Activated CD4-positive, alpha-beta T cell treated with anti-CD3 and anti-CD28 coated beads, Interleukin-2, amount 10 ng/mL, durations not matched to agents 24 days and 14 days (primary cell): ENCODE measurements at regions not wholly inside any gene's neighbourhood (a gene's known extent, or its start where the extent isn't known, plus 50 kb on each side); places are given as distances from the start of the nearest gene placed in this dataset.
"Not testable (repeated sequence)": the region's sequence is repeated elsewhere in the genome, so short reads cannot be mapped to it uniquely, and the experiment has no call there.

Experiments
- DNase-seq: peaks from one replicate; pipeline ENCODE4 v3.0.0; 2022
- H3K27ac Mint-ChIP-seq: one replicate; pipeline ENCODE4 v1.8.0; 2022; ENCODE audit warnings: mild to moderate bottlenecking, mixed read lengths
- H3K27me3 Mint-ChIP-seq: one replicate; pipeline ENCODE4 v1.8.0; 2022; ENCODE audit warnings: mixed read lengths
- H3K36me3 Mint-ChIP-seq: one replicate; pipeline ENCODE4 v1.8.0; 2022; ENCODE audit warnings: low read depth, mild to moderate bottlenecking, mixed read lengths
- H3K4me1 Mint-ChIP-seq: one replicate; pipeline ENCODE4 v1.8.0; 2021; ENCODE audit warnings: mixed read lengths
- H3K4me3 Mint-ChIP-seq: one replicate; pipeline ENCODE4 v1.8.0; 2022; ENCODE audit warnings: mild to moderate bottlenecking, moderate library complexity, mixed read lengths
- H3K9me3 Mint-ChIP-seq: one replicate; pipeline ENCODE4 v1.8.0; 2021; ENCODE audit warnings: mixed read lengths
- intact Hi-C: fragments of 100-400 bp; cut with micrococcal nuclease; formaldehyde crosslinking; loops from one replicate; pipeline ENCODE4 v1.15.1; 2023

GRCh38 chr2:118371515-118371914 is 283.2 kb downstream of the INSIG2 start:
- intact Hi-C loops = loop anchor here (5.0 kb wide), 1 partner anchor 486 kb away; no protein-coding TSS in a partner anchor
- no peak overlapping the region for H3K4me3 Mint-ChIP-seq
- DNase-seq = no peak
- H3K4me1 Mint-ChIP-seq = no peaks in the 10 kb centered on the region
- no peaks in the 10 kb centered on the region for H3K36me3 Mint-ChIP-seq
- no peaks in the 10 kb centered on the region for H3K9me3 Mint-ChIP-seq
- no peak overlapping the region for H3K27ac Mint-ChIP-seq
- H3K27me3 Mint-ChIP-seq = peaks cover 14% of the 10 kb centered on the region

GRCh38 chr2:118369521-118369920 is 281.2 kb downstream of the INSIG2 start:
- H3K27ac Mint-ChIP-seq, H3K27me3 Mint-ChIP-seq, H3K4me3 Mint-ChIP-seq, H3K36me3 Mint-ChIP-seq, H3K9me3 Mint-ChIP-seq, DNase-seq, H3K4me1 Mint-ChIP-seq, intact Hi-C loops: not testable (repeated sequence)

GRCh38 chr2:118363604-118364003 is 275.3 kb downstream of the INSIG2 start:
- Mint-ChIP-seq H3K27ac (no peak overlapping the region), H3K4me1 (no peaks in the 10 kb centered on the region), H3K27me3 (peaks cover 8% of the 10 kb centered on the region), H3K4me3 (no peak overlapping the region), H3K36me3 (no peaks in the 10 kb centered on the region), H3K9me3 (no peaks in the 10 kb centered on the region)
- intact Hi-C loops = no loop called here
- DNase-seq = no peak

DNA sequence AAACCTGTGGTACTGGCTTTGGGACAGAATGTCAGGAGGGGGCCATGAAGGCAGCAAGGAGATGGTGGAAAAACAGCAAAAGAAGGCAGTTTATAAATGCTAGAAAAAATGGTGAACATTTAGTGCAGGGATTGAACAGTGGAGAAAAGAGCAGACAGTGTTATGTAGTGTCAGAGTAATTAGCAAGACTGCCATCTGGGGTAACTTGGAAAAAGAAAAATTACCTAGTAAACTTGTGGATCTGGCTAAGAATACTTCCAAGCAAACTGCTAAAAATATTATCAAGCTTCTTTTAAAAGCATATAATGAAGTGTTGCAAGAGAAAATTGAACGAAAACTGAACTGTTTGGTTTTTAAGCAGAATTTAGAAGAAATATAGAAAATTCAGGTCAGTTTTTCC is 267.8 kb downstream of the INSIG2 start:
- Mint-ChIP-seq H3K9me3 (no peaks in the 10 kb centered on the region), H3K27ac (no peak overlapping the region), H3K36me3 (no peaks in the 10 kb centered on the region), H3K27me3 (peaks cover 18% of the 10 kb centered on the region), H3K4me1 (no peaks in the 10 kb centered on the region), H3K4me3 (no peak overlapping the region)
- no peak for DNase-seq
- intact Hi-C loops = no loop called here

DNA sequence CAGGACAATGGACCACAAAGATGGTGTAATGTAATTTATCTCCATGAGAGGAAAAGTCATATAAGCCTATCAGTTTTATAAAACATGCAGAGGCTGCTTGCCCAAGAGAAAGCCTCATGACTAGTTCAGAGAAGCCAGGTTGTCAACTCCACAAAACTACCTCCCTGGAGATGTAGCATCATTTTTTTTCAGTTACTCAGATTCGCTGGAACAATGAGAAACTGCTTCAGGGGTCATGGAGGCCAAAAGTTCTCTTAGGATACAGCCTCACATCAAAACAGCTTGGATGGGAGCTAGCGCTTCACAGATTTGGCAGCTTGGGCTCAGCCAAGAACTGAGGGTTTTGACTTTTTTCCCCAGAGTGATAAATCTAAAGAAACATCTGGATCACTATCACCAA is 263.5 kb downstream of the INSIG2 start:
- Mint-ChIP-seq H3K9me3 (no peaks in the 10 kb centered on the region), H3K4me1 (no peaks in the 10 kb centered on the region), H3K27ac (no peak overlapping the region), H3K36me3 (no peaks in the 10 kb centered on the region), H3K4me3 (no peak overlapping the region), H3K27me3 (peaks cover 19% of the 10 kb centered on the region)
- intact Hi-C loops = no loop called here
- no peak for DNase-seq

GRCh38 chr2:118350621-118351020 is 262.4 kb downstream of the INSIG2 start:
- Mint-ChIP-seq H3K27me3 (peaks cover 17% of the 10 kb centered on the region), H3K27ac (no peak overlapping the region), H3K36me3 (no peaks in the 10 kb centered on the region), H3K4me3 (no peak overlapping the region), H3K4me1 (no peaks in the 10 kb centered on the region), H3K9me3 (no peaks in the 10 kb centered on the region)
- no peak for DNase-seq
- intact Hi-C loops = no loop called here

GRCh38 chr2:118349365-118349764 is 261.1 kb downstream of the INSIG2 start:
- Mint-ChIP-seq H3K36me3 (no peaks in the 10 kb centered on the region), H3K4me1 (no peaks in the 10 kb centered on the region), H3K27ac (no peak overlapping the region), H3K4me3 (no peak overlapping the region), H3K27me3 (peaks cover 17% of the 10 kb centered on the region), H3K9me3 (no peaks in the 10 kb centered on the region)
- intact Hi-C loops = no loop called here
- DNase-seq = no peak

DNA sequence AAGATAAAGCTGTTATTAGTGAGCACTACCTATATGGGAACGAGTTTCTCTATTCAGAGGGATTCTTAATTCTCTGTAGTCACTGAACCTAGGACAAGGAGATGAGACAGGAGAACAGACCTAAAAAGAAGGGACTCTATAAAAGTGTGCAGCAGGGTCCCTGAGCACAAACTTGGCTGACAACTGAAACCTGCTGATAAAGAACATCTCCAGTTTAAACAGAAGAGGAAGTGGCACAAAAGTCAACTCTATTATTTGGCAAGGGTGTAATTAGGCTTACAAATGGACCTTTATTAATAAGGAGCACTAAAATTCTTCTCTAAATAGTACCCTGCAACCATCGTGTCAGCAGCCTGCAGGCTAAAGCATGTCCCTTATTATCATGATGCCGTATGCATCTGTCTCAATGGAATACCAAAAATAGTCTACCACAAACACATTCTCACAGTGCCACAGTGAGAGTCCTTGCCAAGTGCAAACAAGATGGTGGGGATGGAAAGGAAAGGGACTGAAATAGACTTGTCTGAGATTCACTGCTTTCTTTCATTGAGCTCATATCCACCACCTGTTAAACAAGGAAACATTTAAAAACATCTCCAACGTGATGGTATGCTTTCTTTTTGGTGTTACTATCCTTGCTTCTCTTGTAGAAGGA is 260.2 kb downstream of the INSIG2 start:
- intact Hi-C loops = no loop called here
- no peak overlapping the region for H3K27ac Mint-ChIP-seq
- no peaks in the 10 kb centered on the region for H3K4me1 Mint-ChIP-seq
- H3K4me3 Mint-ChIP-seq = no peak overlapping the region
- peaks cover 17% of the 10 kb centered on the region for H3K27me3 Mint-ChIP-seq
- H3K36me3 Mint-ChIP-seq = no peaks in the 10 kb centered on the region
- DNase-seq = no peak
- H3K9me3 Mint-ChIP-seq = no peaks in the 10 kb centered on the region

GRCh38 chr2:118345465-118345864 is 257.2 kb downstream of the INSIG2 start:
- Mint-ChIP-seq H3K36me3 (no peaks in the 10 kb centered on the region), H3K4me1 (no peaks in the 10 kb centered on the region), H3K27ac (no peak overlapping the region), H3K9me3 (no peaks in the 10 kb centered on the region), H3K4me3 (no peak overlapping the region), H3K27me3 (peaks cover 4% of the 10 kb centered on the region)
- DNase-seq = no peak
- intact Hi-C loops = no loop called here

GRCh38 chr2:118340103-118340502 is 251.8 kb downstream of the INSIG2 start:
- no peak for DNase-seq
- Mint-ChIP-seq H3K4me1 (no peaks in the 10 kb centered on the region), H3K27me3 (no peaks in the 10 kb centered on the region), H3K36me3 (no peaks in the 10 kb centered on the region), H3K27ac (no peak overlapping the region), H3K9me3 (peaks cover 4% of the 10 kb centered on the region), H3K4me3 (no peak overlapping the region)
- intact Hi-C loops = no loop called here

GRCh38 chr2:118339386-118339785 is 251.1 kb downstream of the INSIG2 start:
- DNase-seq = no peak
- H3K27ac Mint-ChIP-seq = no peak overlapping the region

GRCh38 chr2:118333664-118334063 is 245.4 kb downstream of the INSIG2 start:
- DNase-seq = no peak
- Mint-ChIP-seq H3K4me3 (no peak overlapping the region), H3K27me3 (peaks cover 8% of the 10 kb centered on the region), H3K36me3 (no peaks in the 10 kb centered on the region), H3K27ac (no peak overlapping the region), H3K4me1 (no peaks in the 10 kb centered on the region), H3K9me3 (peaks cover 4% of the 10 kb centered on the region)
- intact Hi-C loops = no loop called here

More at GRCh38 chr2:118339386-118339785, 251.1 kb downstream of the INSIG2 start:
- Mint-ChIP-seq H3K4me3 (no peak overlapping the region), H3K9me3 (peaks cover 4% of the 10 kb centered on the region), H3K36me3 (no peaks in the 10 kb centered on the region), H3K4me1 (no peaks in the 10 kb centered on the region), H3K27me3 (no peaks in the 10 kb centered on the region)
- intact Hi-C loops = no loop called here

DNA sequence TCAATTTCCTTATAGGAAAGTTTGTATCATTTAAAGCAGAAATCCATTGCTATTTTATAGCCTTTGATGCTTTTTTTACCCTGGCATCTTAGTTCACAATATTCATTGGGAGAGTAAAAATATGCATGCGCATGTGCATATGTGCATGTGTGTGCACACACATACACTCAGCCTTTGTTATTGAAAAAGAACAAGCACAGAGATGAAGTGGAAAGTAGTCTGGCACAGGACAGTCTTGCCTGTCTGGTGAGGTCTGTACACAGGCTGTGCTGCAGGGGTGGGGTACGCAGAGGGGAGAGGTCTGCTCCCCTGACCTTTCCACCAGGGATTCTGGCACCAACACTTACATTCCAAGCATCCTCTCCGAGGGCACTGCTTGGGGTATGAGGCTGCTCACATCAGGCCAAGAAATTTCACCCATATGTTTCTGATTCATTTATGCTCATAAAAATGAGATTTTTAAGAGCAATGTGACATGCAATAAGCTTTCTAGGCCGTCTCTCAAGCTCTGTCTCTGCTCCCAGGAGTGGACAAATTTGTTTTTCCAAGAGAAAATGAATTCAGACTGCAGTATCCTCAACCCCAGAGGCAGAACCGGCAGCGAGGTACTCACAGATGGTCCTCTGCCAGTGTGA is 237.2 kb downstream of the INSIG2 start:
- Mint-ChIP-seq H3K4me1 (no peaks in the 10 kb centered on the region), H3K36me3 (no peaks in the 10 kb centered on the region), H3K27me3 (peaks cover 13% of the 10 kb centered on the region), H3K27ac (no peak overlapping the region), H3K4me3 (no peak overlapping the region), H3K9me3 (no peaks in the 10 kb centered on the region)
- intact Hi-C loops = no loop called here
- peak; percentile 43 for DNase-seq

GRCh38 chr2:118322406-118322805 is 234.1 kb downstream of the INSIG2 start:
- Mint-ChIP-seq H3K36me3 (no peaks in the 10 kb centered on the region), H3K4me1 (peaks cover 3% of the 10 kb centered on the region), H3K27me3 (peaks cover 19% of the 10 kb centered on the region), H3K27ac (no peak overlapping the region), H3K4me3 (no peak overlapping the region), H3K9me3 (no peaks in the 10 kb centered on the region)
- intact Hi-C loops = no loop called here
- DNase-seq = no peak
